Aorta (tissue), 5 donors: ENCODE measurements at regions not wholly inside any gene's neighbourhood (a gene's known extent, or its start where the extent isn't known, plus 50 kb on each side); places are given as distances from the start of the nearest gene placed in this dataset.

Source experiments
- ATAC-seq: fragments of 200-7000 bp; cut with Tn5 transposase; one replicate; pipeline ENCODE4 v1.9.1; 2022; ENCODE audit warnings: moderate library complexity; ENCODE audit not compliant: low FRiP score
- DNase-seq, 2 donors: peaks; one replicate each; pipeline ENCODE4 v3.0.0-alpha.2; 2020
- H3K27ac ChIP-seq, 2 donors: one replicate each; pipeline ENCODE4 v1.5.1; 2013; ENCODE audit warnings: low read length in 2 of 2, mild to moderate bottlenecking in 2 of 2, moderate library complexity in 2 of 2, control low read depth in 1 of 2, inconsistent platforms in 1 of 2, low read depth in 1 of 2
- H3K27me3 ChIP-seq, 2 donors: one replicate each; pipeline ENCODE4 v1.6.1; 2013; ENCODE audit warnings: control low read depth in 1 of 2, low read length in 1 of 2, mild to moderate bottlenecking in 1 of 2, moderate library complexity in 1 of 2; ENCODE audit not compliant: insufficient read depth in 2 of 2, control insufficient read depth in 1 of 2
- H3K36me3 ChIP-seq, 2 donors: one replicate each; pipeline ENCODE4 v1.6.1; 2013; ENCODE audit warnings: control low read depth in 1 of 2, low read length in 1 of 2, mild to moderate bottlenecking in 1 of 2; ENCODE audit not compliant: insufficient read depth in 2 of 2, control insufficient read depth in 1 of 2
- H3K4me1 ChIP-seq, 2 donors: one replicate each; pipeline ENCODE4 v1.6.1; 2013; ENCODE audit warnings: low read length in 2 of 2, control low read depth in 1 of 2, mild to moderate bottlenecking in 1 of 2, moderate library complexity in 1 of 2; ENCODE audit not compliant: insufficient read depth in 2 of 2, control insufficient read depth in 1 of 2
- H3K4me3 ChIP-seq, 2 donors: one replicate each; pipeline ENCODE4 v1.5.1; 2013; ENCODE audit warnings: low read length in 2 of 2, control low read depth in 1 of 2, mild to moderate bottlenecking in 1 of 2
- H3K9me3 ChIP-seq: one replicate; pipeline ENCODE4 v1.6.1; 2013; ENCODE audit warnings: mild to moderate bottlenecking, low read length; ENCODE audit not compliant: control insufficient read depth
- WGBS, 2 donors: extraction: QIAGEN DNeasy Blood & Tissue Kit; methylation state at CpG; one replicate each; pipeline ENCODE4 v1.1.7; 2013; 5-methylcytosine and 5-hydroxymethylcytosine counted together
- intact Hi-C, 2 donors: fragments of 100-400 bp; cut with DNase I; formaldehyde crosslinking; loops; one replicate each; pipeline versions ENCODE4 v1.14.2 to v1.15.0; 2022
- donor health status: healthy with polysubstance abuse.
- donor health status: Bipolar disorder and iron deficiency.
- donor health status: DM: no; HTN: no; CAD: no.
- donor health status: DM: no; HTN: no; CAD: no.
- donor health status: DM: yes; HTN: yes; CAD: no.

DNA sequence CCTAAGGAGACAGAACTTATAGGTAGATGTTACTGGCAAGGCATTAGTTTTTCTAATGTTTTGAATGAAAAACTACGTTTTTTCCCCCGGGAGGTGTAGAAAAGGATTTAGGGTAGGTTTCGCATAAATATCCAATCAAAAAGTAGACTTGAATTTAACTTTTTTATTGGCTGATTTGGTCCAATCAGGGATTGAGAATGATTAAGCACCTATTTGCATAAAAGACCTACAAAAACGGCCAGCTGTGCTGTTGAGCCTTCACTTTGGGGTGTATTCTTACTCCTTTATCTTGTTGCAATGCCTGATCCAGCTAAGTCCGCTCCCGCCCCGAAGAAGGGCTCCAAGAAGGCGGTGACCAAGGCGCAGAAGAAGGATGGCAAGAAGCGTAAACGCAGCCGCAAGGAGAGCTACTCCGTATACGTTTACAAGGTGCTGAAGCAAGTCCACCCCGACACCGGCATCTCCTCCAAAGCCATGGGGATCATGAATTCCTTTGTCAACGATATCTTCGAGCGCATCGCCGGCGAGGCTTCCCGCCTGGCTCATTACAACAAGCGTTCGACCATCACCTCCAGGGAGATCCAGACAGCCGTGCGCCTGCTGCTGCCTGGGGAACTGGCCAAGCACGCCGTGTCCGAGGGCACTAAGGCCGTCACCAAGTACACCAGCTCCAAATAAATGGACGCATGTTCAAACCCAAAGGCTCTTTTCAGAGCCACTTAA is 113.5 kb upstream of the BTN3A2 start:
- intact Hi-C loops: no loop called here
- Histone ChIP-seq H3K4me3 (peak overlapping the region; percentile 21 to 63), H3K27ac (peak overlapping the region in 1 of 2 donors; percentile 47), H3K27me3 (no peaks in the 10 kb centered on the region), H3K9me3 (no peaks in the 10 kb centered on the region), H3K36me3 (no peaks in the 10 kb centered on the region), H3K4me1 (no peaks in the 10 kb centered on the region)
- WGBS, 2 donors: 0 to 1% methylated on average over 32 of the region's 32 CpGs
- DNase-seq: peak in 1 of 2 donors; percentile 75
- peak; percentile 63 for ATAC-seq

DNA sequence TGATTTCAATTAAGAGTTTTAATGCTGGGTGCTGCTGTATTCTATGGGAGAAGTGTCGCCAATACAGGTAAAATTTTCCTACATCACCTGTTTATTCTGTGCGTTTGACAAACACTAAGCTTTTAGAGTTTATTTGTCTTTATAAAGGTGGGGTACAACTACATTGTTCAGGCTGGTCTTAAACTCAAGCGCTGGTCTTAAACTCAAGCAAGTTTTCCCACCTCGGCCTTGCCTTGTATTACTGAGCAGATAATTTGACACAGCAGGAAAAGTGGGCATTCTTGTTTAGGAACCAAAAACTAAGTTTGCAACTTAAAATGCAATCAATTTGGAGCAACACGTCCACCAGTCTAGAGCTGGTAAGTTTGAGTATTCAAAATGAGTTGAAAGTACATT is 112.9 kb upstream of the BTN3A2 start:
- Histone ChIP-seq H3K9me3 (no peaks in the 10 kb centered on the region), H3K36me3 (no peaks in the 10 kb centered on the region), H3K27ac (no peak overlapping the region), H3K27me3 (no peaks in the 10 kb centered on the region), H3K4me3 (peak overlapping the region; percentile 21 to 63), H3K4me1 (no peaks in the 10 kb centered on the region)
- 24 to 29% methylated on average over 5 of the region's 5 CpGs for WGBS, 2 donors
- ATAC-seq: no peak
- intact Hi-C loops: no loop called here
- no peak for DNase-seq

DNA sequence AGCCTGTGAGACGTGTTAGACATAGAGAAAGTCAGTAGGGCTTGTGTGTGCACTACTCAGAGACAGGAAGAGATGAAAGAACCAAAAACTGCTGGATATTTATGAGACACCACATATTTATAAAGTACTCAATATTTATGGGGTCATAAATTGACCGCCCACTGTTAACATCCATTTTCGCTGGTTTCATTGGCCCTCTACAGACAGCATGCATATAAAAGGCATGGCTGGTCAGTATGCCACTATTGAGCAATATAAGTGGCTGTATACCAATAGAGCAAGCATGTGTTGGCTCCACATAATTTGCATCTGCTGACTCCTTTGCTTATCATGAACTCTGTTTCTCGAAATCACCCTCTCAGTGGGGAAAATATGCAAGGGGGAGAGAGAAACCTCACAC is 110.3 kb upstream of the BTN3A2 start:
- DNase-seq (no peak), ATAC-seq (no peak)
- Histone ChIP-seq H3K4me3 (no peak overlapping the region), H3K9me3 (no peaks in the 10 kb centered on the region), H3K36me3 (no peaks in the 10 kb centered on the region), H3K27ac (no peak overlapping the region), H3K4me1 (no peaks in the 10 kb centered on the region), H3K27me3 (no peaks in the 10 kb centered on the region)
- 88 to 92% methylated on average over 4 of the region's 4 CpGs for WGBS, 2 donors
- intact Hi-C loops: no loop called here

DNA sequence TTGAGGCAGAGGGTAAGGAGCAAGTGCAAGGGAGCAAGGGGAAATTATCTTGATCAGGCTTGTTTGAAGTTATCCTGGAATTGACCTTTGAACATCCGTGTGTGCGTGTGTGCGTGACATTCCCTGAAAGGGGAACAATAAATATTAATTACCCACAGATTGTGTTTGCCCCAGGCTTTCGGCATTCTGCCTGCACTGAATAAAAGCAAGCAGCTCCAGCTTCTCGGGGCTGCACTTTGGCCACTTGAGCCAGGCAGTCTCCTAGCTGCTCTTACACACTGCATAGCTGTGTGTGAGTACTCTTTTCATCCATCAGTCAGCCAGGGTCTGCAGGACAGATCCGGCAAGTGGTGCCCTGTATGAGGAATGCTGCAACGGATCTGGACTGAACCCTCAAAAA is 107.7 kb upstream of the BTN3A2 start:
- ATAC-seq: no peak
- Histone ChIP-seq H3K36me3 (no peaks in the 10 kb centered on the region), H3K4me1 (no peaks in the 10 kb centered on the region), H3K4me3 (no peak overlapping the region), H3K27ac (no peak overlapping the region), H3K27me3 (no peaks in the 10 kb centered on the region), H3K9me3 (no peaks in the 10 kb centered on the region)
- intact Hi-C loops: no loop called here
- DNase-seq: no peak
- 67 to 68% methylated on average over 7 of the region's 7 CpGs for WGBS, 2 donors

DNA sequence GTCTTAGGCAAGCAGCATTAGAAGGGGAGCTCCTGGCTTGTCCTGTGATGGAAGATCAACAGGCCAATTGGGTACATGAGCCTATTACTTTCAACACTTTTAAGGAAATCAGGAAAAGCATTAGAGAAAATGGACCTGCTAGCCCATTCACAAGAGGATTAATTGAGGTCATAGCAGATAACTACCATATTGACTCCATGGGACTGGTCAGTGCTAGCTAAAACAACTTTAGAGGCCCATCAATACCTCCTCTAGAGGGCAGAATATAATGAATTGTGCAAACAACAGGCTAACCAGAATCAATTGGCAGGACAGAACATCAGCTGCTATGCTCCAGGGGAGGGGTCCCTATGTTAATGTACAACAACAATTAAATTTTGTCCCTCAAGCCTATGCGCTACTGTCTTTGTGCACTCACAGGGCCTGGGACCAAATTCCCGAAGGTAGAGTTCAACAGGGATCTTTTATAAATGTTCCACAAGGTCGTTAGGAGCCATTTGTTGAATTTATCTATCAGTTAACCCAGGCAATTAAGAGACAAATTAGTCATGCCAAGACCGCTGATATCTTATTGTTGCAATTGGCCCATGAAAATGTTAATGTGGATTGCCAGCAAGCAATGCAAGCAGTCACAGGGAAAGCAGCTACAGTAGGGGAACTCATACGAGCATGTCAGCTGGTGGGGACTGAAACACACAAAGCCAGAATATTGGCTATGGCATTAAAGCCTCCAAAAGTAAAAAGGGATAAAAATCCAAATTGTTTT is 106.6 kb upstream of the BTN3A2 start:
- DNase-seq (no peak), ATAC-seq (no peak)
- Histone ChIP-seq H3K9me3 (no peaks in the 10 kb centered on the region), H3K4me3 (no peak overlapping the region), H3K4me1 (no peaks in the 10 kb centered on the region), H3K27ac (no peak overlapping the region), H3K27me3 (no peaks in the 10 kb centered on the region), H3K36me3 (no peaks in the 10 kb centered on the region)
- 75 to 80% methylated on average over 5 of the region's 5 CpGs for WGBS, 2 donors
- intact Hi-C loops: no loop called here

DNA sequence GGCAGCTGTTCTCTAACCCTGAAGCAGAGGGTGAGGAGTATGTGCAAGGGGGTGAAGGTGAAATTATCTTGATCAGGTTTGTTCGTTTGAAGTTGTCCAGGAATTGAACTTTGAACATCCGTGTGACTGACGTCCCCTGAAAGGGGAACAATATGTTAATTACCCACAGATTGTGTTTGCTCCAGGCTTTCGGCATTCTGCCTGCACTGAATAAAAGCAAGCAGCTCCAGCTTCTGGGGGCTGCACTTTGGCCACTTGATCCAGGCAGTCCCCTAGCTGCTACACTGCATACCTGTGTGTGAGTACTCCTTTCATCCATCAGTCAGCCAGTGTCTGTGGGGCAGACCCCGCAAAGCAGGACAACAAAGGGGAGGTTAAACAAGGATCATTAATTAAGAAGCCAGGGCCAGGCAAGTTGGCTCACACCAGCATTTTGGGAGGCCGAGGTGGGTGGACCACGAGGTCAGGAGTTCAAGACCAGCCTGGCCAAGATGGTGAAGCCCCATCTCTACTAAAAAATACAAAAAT is 104.8 kb upstream of the BTN3A2 start:
- Histone ChIP-seq H3K27ac (no peak overlapping the region), H3K27me3 (no peaks in the 10 kb centered on the region), H3K9me3 (no peaks in the 10 kb centered on the region), H3K4me1 (no peaks in the 10 kb centered on the region), H3K36me3 (no peaks in the 10 kb centered on the region), H3K4me3 (no peak overlapping the region)
- ATAC-seq: no peak
- WGBS, 2 donors: 90 to 93% methylated on average over 7 of the region's 7 CpGs
- intact Hi-C loops: no loop called here
- no peak for DNase-seq

DNA sequence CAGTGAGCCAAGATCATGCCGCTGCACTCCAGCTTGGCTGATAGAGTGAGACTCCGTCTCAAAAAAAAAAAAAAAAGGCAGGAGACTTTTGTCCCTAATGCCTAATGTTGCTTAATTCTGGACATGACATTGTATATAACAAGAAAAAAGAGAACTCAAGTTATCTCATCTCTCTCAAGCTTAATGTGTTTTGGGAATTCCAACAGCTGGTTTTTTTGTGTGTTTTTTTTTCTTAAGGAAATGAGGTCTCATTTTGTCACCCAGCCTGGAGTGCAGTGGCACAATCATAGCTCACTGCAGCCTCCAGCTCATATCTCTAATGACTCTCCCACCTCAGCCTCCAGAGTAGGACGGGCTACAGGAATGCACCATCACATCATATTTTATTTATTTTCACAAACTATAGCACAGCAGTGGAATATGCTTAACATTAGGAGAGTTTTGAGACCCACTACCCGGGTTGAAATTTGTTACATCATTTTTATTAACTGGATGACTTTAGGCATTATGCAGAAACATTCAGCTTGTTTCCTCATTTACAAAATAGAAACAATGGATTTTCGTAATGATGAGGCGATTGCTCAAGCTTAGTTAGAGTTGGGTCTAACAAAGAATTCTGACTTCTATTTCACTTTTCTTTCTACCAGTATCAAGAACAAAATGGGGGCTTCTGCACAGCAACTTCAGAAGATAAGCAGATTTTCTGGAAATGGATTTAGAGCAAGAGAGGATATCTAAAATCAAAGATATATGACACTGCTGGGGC is 104.1 kb upstream of the BTN3A2 start:
- H3K4me3 ChIP-seq: no peak overlapping the region
- H3K27ac ChIP-seq: no peak overlapping the region
- WGBS, 2 donors: 87 to 88% methylated on average over 6 of the region's 6 CpGs
- DNase-seq (no peak), ATAC-seq (no peak)
- no peaks in the 10 kb centered on the region for H3K36me3 ChIP-seq
- H3K4me1 ChIP-seq: no peaks in the 10 kb centered on the region
- intact Hi-C loops: no loop called here
- no peaks in the 10 kb centered on the region for H3K9me3 ChIP-seq
- H3K27me3 ChIP-seq: no peaks in the 10 kb centered on the region

DNA sequence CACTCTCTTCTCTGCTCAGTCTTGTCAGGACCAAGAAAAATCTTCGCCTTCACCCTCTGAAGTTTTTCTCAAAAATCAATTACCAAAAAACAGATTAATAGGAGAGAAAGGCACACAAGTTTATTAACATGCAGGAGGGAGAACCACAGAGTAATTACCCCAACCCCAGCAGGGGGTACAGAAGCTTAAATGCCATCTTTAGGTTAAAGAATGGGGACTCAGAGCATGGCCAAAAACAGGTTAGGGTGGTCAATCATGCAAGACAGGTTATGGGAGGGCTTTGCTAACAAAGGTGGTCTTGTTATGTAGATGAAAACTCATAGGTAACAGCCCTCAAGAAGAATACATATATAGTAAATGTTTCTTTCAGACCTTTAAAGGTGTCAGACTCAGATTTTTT is 100.5 kb upstream of the BTN3A2 start:
- DNase-seq: no peak
- Histone ChIP-seq H3K27me3 (no peaks in the 10 kb centered on the region), H3K36me3 (no peaks in the 10 kb centered on the region), H3K4me1 (no peaks in the 10 kb centered on the region), H3K27ac (no peak overlapping the region), H3K9me3 (no peaks in the 10 kb centered on the region), H3K4me3 (no peak overlapping the region)
- 95 to 100% methylated on average over 1 of the region's 1 CpG for WGBS, 2 donors
- ATAC-seq: no peak
- intact Hi-C loops: no loop called here
